HG02571 (cell line): ENCODE measurements at regions not wholly inside any gene's neighbourhood (a gene's known extent, or its start where the extent isn't known, plus 50 kb on each side); places are given as distances from the start of the nearest gene placed in this dataset.
"Not testable (repeated sequence)": the region's sequence is repeated elsewhere in the genome, so short reads cannot be mapped to it uniquely, and the experiment has no call there.

ENCODE experiments used
- ATAC-seq: cut with Tn5 transposase; IDR thresholded peaks from one replicate; pipeline ENCODE4 v1.9.1; 2021; ENCODE audit warnings: mild to moderate bottlenecking, moderate library complexity; ENCODE audit not compliant: unreplicated experiment

- no peak for ATAC-seq
Observed at GRCh38 chr5:30279237-30279636, 914.2 kb upstream of the CDH6 start.

GRCh38 chr5:30267026-30267425 is 926.5 kb upstream of the CDH6 start:
- ATAC-seq, result no peak

- no peak for ATAC-seq
Observed at GRCh38 chr5:30239331-30240022, 954.0 kb upstream of the CDH6 start.

- ATAC-seq, result no peak
Observed at GRCh38 chr5:30237189-30237588, 956.3 kb upstream of the CDH6 start.

- ATAC-seq, result no peak
Observed at GRCh38 chr5:30209755-30210154, 983.7 kb upstream of the CDH6 start.

GRCh38 chr5:30197662-30198061 is 995.8 kb upstream of the CDH6 start:
- ATAC-seq, result no peak

GRCh38 chr5:30195036-30195435 is 998.5 kb upstream of the CDH6 start:
- ATAC-seq, result no peak

GRCh38 chr5:30194595-30194994 is 998.9 kb upstream of the CDH6 start:
- ATAC-seq, result no peak

- ATAC-seq, result no peak
Observed at GRCh38 chr5:30183795-30184194, 1009.7 kb upstream of the CDH6 start.

GRCh38 chr5:30156156-30156555 is 1037.3 kb upstream of the CDH6 start:
- no peak for ATAC-seq

GRCh38 chr5:30152431-30152830 is 1041.1 kb upstream of the CDH6 start:
- ATAC-seq, result no peak

GRCh38 chr5:30150231-30150630 is 1043.3 kb upstream of the CDH6 start:
- ATAC-seq, result no peak

GRCh38 chr5:30149526-30149925 is 1044.0 kb upstream of the CDH6 start:
- no peak for ATAC-seq

GRCh38 chr5:30147976-30148375 is 1045.5 kb upstream of the CDH6 start:
- no peak for ATAC-seq

GRCh38 chr5:30144059-30144458 is 1049.4 kb upstream of the CDH6 start:
- ATAC-seq, result not testable (repeated sequence)

- ATAC-seq, result no peak
Observed at GRCh38 chr5:30142432-30142831, 1051.1 kb upstream of the CDH6 start.

GRCh38 chr5:30121043-30121442 is 1072.4 kb upstream of the CDH6 start:
- no peak for ATAC-seq

GRCh38 chr5:30117135-30117534 is 1076.4 kb upstream of the CDH6 start:
- no peak for ATAC-seq

- no peak for ATAC-seq
Observed at GRCh38 chr5:30113542-30113941, 1079.9 kb upstream of the CDH6 start.

- ATAC-seq, result no peak
Observed at GRCh38 chr5:30112867-30113266, 1080.6 kb upstream of the CDH6 start.

GRCh38 chr5:30108051-30108450 is 1085.4 kb upstream of the CDH6 start:
- ATAC-seq, result no peak

- no peak for ATAC-seq
Observed at GRCh38 chr5:30106596-30106995, 1086.9 kb upstream of the CDH6 start.

- no peak for ATAC-seq
Observed at GRCh38 chr5:30104872-30105596, 1088.5 kb upstream of the CDH6 start.
